Esophagus mucosa (tissue), 1 donor: ENCODE measurements at regions not wholly inside any gene's neighbourhood (a gene's known extent, or its start where the extent isn't known, plus 50 kb on each side); places are given as distances from the start of the nearest gene placed in this dataset.
"Not testable (repeated sequence)": the region's sequence is repeated elsewhere in the genome, so short reads cannot be mapped to it uniquely, and the experiment has no call there.

ENCODE experiments used
- ATAC-seq: fragments of 200-7000 bp; cut with Tn5 transposase; one replicate; pipeline ENCODE4 v1.9.1; 2020
- donor health status: DM: yes; HTN: yes; CAD: no.

GRCh38 chr18:8970843-8971242 is 131.7 kb upstream of the NDUFV2 start:
- ATAC-seq: no peak

DNA sequence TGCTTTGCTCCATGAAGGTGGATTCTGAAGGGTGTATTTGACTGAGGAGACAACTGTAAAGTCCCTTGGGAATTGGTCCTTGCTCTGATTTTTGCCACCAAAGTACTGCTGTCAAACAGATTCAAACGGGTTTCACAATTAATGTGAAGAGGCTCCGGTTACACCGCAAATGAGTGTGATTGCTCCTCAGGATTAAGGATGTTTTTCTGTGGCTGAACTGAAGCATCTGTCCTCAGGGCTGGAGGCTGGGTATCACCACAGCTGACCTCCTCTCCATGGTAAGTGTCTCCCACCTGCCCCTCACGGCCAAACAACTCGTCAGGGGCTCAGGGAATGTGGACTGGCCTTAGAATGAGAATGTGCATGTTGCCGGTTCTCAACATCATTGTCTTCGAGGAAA is 130.4 kb upstream of the NDUFV2 start:
- no peak for ATAC-seq

GRCh38 chr18:8974279-8974678 is 128.2 kb upstream of the NDUFV2 start:
- ATAC-seq: no peak

GRCh38 chr18:8974696-8975095 is 127.8 kb upstream of the NDUFV2 start:
- no peak for ATAC-seq

- no peak for ATAC-seq
Observed at GRCh38 chr18:8975624-8976023, 126.9 kb upstream of the NDUFV2 start.

GRCh38 chr18:8976606-8977005 is 125.9 kb upstream of the NDUFV2 start:
- no peak for ATAC-seq

- no peak for ATAC-seq
Observed at GRCh38 chr18:8977166-8977565, 125.3 kb upstream of the NDUFV2 start.

DNA sequence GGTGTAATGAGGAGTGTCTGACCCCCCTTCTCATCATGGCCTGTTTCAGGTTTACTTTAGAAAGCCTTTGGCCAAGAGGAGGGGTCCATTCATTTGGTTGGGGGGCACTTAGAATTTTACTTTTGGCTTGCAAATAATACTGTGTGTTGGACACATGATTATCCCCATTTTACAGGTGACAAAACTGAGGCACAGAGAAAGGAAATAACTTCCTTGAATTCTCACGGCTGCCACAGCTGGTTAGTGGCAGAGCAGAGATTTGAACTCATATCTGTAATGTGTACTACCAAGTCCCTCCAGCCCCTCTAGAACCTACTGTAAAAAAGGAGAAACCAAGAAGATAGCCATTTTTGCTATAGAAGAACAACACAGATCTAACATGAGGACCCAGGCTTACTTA is 124.8 kb upstream of the NDUFV2 start:
- no peak for ATAC-seq

GRCh38 chr18:8978394-8978793 is 124.1 kb upstream of the NDUFV2 start:
- no peak for ATAC-seq

DNA sequence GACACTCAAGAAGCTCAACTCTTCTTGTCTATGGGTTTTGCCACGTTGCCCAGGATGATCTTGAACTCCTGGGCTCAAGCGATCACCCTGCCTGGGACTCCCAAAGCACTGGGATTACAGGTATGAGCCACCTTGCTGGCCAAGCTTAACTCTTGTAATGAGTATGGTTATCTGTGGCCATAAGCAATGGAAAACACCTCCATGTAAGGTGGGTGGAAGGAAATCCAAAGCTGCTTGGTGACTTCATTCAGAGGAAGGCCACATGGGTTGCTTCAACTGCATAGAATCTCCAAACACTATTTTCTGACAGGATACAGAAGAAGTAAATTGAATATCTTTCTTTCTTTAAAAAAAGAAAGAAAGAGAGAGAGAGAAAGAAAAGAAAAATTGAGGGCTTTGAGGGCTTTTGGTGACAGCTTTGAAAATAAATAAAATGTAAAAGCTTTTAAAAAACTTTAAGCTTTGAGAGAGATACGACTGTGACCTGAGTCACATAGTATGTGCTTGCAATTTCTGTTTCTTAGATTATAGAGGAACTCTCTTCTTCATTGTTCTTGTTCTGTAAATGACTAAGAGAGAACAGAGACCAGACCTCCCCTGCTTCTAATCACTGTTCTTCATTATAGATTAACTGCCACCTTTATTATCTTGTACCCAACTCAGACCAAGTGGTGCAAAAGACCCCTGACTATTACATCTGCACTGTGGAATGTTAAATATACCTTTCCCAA is 123.1 kb upstream of the NDUFV2 start:
- no peak for ATAC-seq

GRCh38 chr18:8980496-8980895 is 122.0 kb upstream of the NDUFV2 start:
- ATAC-seq: no peak

GRCh38 chr18:8980918-8981317 is 121.6 kb upstream of the NDUFV2 start:
- no peak for ATAC-seq

DNA sequence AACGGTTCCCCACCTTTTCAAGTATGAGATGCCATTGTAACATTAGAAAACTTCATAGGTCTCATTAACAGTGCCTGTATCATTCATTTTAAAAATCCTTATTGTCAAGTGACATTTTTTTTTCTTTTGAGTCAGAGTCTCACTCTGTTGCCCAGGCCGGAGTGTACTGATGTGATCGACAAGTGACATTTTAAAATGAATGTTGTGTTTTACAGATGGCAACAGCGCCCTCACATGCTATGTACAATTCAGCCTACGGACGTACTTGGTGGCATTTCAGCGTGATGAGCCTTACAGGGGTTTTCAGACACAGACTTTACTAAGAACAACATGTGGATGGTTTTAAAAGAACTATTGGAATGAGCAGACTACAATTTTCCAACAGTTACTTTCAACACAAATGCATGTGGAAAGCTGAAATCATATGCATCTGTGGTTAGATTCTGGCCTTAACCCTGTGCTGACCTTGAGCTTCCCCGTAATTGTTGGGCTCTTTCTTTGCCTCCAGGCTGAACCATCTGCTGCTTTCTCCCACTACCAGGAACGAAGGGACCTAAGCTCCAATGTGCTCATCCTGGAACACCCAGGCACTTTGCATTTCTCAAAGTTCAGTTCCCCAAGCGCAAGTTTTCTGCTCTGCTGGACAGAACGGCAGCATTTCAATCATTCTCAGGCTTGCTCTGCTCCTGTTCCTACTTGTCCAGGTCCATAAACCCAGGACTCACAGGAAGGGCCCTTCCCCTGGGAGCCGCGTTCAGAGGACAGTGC is 119.9 kb upstream of the NDUFV2 start:
- ATAC-seq: peak; percentile 57

- ATAC-seq: no peak
Observed at GRCh38 chr18:8983195-8983594, 119.3 kb upstream of the NDUFV2 start.

DNA sequence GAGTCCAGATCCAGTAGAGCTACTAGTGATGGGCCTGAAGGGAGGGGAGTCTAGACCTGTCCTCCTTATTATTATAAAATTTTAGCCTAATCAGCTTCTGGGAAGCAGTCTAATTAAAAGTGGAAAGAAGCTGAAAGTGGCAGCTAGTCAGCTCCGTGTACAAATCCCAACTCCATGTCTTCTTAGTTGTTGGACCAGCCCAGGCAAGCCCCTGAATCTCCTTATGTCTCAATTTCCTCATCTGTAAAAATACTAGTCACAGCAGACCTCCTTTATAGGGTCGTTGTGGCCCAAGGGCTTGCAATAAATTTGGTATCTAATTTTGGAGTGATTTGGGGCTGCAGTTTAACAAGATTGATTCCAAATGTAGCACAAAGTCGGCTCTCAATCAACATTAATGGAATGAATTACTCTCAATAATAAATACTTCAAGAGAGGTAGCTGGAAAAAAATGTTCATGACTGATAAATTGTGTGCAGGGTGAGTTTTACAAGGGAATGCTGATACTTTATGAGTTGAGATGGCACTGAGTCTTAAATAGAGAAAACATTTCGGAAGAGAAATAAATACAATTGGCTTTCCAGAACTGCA is 118.3 kb upstream of the NDUFV2 start:
- no peak for ATAC-seq

DNA sequence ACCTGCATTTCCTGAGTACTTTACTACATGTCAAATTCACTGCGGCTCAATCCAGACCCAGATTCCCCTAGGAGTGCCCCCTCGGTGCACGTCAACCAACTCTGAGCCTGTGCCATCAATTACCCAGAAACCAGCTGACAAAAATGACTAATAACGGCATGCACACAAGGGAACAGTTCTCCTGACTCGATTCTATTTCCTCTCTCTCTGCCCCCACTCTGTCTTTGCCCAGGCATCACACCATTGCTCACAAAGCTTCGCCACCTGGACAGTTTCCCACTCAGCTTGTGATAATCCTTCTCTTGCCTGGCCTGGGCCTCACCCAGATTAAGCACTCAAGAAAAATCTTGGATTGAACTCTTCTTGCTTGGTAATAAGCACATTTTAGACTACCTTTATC is 115.3 kb upstream of the NDUFV2 start:
- ATAC-seq: peak; percentile 76

- ATAC-seq: peak; percentile 61
Observed at GRCh38 chr18:8988260-8988871, 114.1 kb upstream of the NDUFV2 start.

DNA sequence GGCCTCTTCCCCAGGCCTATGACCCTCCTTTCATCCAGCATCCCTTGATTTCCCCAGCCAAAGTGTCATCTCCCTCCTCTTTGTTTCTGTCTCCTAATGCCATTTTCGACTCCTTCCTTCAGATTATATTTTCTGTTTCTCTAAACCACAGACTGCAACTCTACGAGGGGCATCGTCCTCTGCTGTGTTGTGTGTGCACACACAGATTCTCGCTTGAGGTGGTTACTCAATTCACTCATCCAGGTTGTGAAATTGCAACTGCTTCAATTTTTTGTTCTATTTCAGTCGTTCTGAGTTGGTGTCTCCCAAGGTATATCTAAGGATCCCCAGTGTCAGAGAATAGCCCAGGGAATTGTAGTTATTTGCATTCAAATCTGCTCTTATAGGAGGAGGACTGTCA is 113.5 kb upstream of the NDUFV2 start:
- ATAC-seq: no peak

- peak; percentile 7 for ATAC-seq
Observed at GRCh38 chr18:8989855-8990254, 112.6 kb upstream of the NDUFV2 start.

DNA sequence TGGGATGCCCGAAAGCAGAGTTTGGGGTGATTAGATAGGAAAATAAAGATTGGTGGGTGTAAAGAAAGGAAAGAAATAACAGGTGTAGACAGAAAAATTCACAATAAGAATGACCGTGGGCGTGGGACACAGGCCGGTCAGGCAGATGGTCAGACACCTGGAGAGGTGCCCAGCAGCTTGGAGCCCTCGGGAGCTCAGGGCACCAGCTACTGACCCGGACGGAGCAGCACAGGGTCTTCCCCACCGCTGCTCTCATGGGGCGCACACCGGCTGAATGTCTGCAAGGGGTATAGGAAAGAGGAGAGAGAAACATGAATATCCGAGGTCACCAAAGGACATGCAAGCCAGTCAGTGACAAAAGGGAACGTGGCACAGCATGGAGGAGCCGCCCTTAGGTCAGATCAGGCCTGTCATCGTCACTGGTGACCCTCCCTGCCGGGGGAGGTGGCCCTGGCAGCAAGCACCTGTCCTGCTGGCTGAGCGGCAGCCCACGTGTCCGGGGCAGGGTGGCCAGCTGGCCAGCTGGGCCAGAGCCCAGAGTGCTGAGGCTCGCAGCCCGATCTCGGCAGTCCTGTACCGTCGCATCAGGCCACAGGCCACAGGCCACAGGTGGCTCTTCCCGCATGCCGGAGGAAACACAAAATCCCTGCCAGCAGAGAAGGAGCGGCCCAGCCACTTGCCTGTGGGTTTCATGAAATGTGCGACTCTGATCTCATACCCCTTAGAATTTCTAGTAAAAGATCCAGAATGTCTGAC is 112.0 kb upstream of the NDUFV2 start:
- no peak for ATAC-seq

GRCh38 chr18:8991155-8991554 is 111.3 kb upstream of the NDUFV2 start:
- no peak for ATAC-seq

DNA sequence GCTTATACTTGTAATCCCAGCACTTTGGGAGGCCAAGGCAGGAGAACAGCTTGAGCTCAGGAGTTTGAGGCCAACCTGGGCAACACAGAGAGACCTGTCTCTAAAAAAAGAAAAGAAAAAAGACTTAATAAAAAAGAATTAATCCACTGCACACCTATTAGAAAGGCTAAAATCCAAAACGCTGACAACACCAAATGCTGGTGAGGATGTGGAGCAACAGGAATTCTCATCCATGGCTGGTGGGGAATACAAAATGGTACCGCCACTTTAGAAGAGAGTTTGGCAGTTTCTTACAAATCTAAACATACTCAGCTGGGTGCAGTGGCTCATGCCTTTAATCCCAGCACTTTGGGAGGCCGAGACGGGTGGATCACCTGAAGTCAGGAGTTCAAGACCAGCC is 110.0 kb upstream of the NDUFV2 start:
- not testable (repeated sequence) for ATAC-seq

DNA sequence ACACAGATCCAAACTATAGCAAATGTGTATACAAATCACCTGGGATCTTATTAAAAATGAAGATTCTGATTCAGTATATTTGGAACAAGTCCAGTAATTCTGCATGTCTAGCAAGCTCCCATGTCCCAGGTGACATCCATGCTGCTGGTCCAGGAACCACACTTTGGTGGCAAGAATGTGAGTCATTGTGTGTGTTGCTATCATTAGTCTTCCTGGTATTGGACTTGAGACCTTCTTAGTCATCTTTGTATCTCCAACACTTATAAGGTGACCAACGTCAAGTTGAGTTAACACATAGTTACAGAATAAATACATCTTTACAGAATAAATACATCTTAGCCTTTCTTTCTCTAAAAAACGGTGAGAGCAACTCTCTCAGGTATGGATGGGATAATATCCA is 107.9 kb upstream of the NDUFV2 start:
- peak; percentile 65 for ATAC-seq
